22Rv1 (cell line): ENCODE measurements at regions not wholly inside any gene's neighbourhood (a gene's known extent, or its start where the extent isn't known, plus 50 kb on each side); places are given as distances from the start of the nearest gene placed in this dataset.

Source experiments
- ZFX ChIP-seq: fragments of 450-650 bp; IDR thresholded peaks from 2 replicates; pipeline ENCODE4 v1.6.1; 2017; ENCODE audit warnings: antibody characterized with exemption, borderline replicate concordance
- TF ChIP-seq, protein P1 (sequence below): fragments of 450-650 bp; IDR thresholded peaks from 2 replicates; pipeline ENCODE4 v1.5.1; 2017; ENCODE audit warnings: mild to moderate bottlenecking

DNA sequence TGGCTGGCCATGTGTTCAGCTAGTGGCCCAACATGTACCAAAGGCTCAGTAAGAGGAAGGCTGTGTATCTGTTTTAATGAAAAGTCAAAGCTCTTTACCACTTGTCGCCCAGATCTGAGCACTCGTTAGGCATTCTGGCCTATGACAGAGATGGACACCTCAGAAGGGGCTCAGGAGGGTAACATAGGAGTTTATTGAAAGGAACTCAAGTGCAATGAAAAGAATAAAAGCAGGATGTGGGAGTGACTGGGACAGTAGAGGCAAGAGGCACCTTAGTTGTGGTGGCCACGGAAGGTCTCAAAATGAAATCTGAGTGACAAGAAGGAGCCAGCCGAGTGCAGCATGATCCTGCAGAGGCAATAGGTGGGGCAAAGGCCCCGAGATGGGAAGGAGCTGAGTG is 309.7 kb downstream of the MN1 start:
- TF ChIP-seq ZFX: no peak
- TF ChIP-seq, protein P1, sequence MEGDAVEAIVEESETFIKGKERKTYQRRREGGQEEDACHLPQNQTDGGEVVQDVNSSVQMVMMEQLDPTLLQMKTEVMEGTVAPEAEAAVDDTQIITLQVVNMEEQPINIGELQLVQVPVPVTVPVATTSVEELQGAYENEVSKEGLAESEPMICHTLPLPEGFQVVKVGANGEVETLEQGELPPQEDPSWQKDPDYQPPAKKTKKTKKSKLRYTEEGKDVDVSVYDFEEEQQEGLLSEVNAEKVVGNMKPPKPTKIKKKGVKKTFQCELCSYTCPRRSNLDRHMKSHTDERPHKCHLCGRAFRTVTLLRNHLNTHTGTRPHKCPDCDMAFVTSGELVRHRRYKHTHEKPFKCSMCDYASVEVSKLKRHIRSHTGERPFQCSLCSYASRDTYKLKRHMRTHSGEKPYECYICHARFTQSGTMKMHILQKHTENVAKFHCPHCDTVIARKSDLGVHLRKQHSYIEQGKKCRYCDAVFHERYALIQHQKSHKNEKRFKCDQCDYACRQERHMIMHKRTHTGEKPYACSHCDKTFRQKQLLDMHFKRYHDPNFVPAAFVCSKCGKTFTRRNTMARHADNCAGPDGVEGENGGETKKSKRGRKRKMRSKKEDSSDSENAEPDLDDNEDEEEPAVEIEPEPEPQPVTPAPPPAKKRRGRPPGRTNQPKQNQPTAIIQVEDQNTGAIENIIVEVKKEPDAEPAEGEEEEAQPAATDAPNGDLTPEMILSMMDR: no peak
